Stomach (tissue), 4 donors: ENCODE measurements at regions not wholly inside any gene's neighbourhood (a gene's known extent, or its start where the extent isn't known, plus 50 kb on each side); places are given as distances from the start of the nearest gene placed in this dataset.

Source experiments
- CTCF ChIP-seq, 7 experiments: fragments of 450-650 bp in 4 of 7; fragments of 200-600 bp in 3 of 7; sonication (generic) in 3 of 7; IDR thresholded peaks; one replicate each; pipeline ENCODE4 v1.5.1; 2016 to 2019; ENCODE audit warnings: antibody characterized with exemption in 7 of 7, control low read depth in 2 of 7, mild to moderate bottlenecking in 1 of 7
- EP300 ChIP-seq: sonication (generic); formaldehyde crosslinking; IDR thresholded peaks from one replicate; pipeline ENCODE4 v1.6.1; 2017; ENCODE audit warnings: antibody characterized with exemption

GRCh38 chr4:187366530-187366929 lies 629.0 kb upstream of the ZFP42 start:
- TF ChIP-seq CTCF (IDR thresholded peaks at IDR 0.05) (no peak), EP300 (no peak)
